Mucosa of stomach (tissue), 1 donor: ENCODE measurements at regions not wholly inside any gene's neighbourhood (a gene's known extent, or its start where the extent isn't known, plus 50 kb on each side); places are given as distances from the start of the nearest gene placed in this dataset.

ENCODE experiments used
- H3K27me3 ChIP-seq: one replicate; pipeline ENCODE4 v1.7.0; 2013; ENCODE audit warnings: mild to moderate bottlenecking, low read length; ENCODE audit not compliant: control insufficient read depth, insufficient read depth
- H3K36me3 ChIP-seq: one replicate; pipeline ENCODE4 v1.7.0; 2013; ENCODE audit warnings: low read length; ENCODE audit not compliant: control insufficient read depth, insufficient read depth
- H3K4me1 ChIP-seq: one replicate; pipeline ENCODE4 v1.7.0; 2013; ENCODE audit warnings: mild to moderate bottlenecking, low read length; ENCODE audit not compliant: control insufficient read depth, insufficient read depth
- H3K4me3 ChIP-seq: one replicate; pipeline ENCODE4 v1.7.0; 2013; ENCODE audit warnings: low read length
- H3K9ac ChIP-seq: one replicate; pipeline ENCODE4 v1.7.0; 2013; ENCODE audit warnings: mild to moderate bottlenecking, low read length, moderate library complexity
- H3K9me3 ChIP-seq: one replicate; pipeline ENCODE4 v1.7.0; 2013; ENCODE audit warnings: mild to moderate bottlenecking, low read length, moderate library complexity; ENCODE audit not compliant: control insufficient read depth
- donor health status: Pancreatic carcinoma.

DNA sequence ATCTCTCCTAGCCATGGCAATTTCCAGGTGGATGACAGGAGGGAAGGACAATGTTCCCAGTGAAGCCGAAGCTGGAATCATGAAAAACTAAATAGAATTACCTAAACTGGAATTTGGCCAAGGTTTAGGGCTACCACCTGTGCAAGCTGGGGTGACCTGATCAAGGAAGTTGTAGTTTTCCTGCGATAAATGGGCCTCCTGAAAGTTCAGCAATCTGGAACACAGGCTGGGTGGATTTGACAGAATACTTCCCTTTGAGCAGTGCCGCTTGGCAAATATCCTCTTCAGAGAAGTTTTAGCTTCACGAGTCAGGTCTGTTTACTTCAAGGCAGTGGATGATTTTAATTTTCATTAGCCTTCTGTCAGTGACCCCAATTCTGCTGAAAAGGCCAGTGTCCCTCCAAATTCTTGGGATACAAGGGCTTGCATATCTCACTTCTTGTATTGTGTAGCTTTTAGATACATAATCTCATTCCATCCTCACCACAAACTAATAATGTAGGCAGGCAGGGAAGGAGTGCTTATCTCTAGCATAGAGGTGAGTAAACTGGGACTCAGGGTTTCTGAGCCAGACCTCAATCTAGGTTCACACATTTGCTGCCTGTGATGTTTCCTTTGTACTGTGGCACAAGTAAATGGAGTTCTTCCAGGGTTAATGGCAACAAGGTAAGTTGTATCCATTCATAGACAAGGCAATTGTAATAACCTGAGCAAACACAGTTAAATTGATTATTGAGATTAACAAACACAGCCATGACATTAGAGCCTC is 349.4 kb downstream of the NUF2 start:
- Histone ChIP-seq H3K27me3 (no peaks in the 10 kb centered on the region), H3K4me3 (no peak overlapping the region), H3K9ac (no peak overlapping the region), H3K36me3 (no peaks in the 10 kb centered on the region), H3K4me1 (peaks cover 39% of the 10 kb centered on the region), H3K9me3 (no peaks in the 10 kb centered on the region)

DNA sequence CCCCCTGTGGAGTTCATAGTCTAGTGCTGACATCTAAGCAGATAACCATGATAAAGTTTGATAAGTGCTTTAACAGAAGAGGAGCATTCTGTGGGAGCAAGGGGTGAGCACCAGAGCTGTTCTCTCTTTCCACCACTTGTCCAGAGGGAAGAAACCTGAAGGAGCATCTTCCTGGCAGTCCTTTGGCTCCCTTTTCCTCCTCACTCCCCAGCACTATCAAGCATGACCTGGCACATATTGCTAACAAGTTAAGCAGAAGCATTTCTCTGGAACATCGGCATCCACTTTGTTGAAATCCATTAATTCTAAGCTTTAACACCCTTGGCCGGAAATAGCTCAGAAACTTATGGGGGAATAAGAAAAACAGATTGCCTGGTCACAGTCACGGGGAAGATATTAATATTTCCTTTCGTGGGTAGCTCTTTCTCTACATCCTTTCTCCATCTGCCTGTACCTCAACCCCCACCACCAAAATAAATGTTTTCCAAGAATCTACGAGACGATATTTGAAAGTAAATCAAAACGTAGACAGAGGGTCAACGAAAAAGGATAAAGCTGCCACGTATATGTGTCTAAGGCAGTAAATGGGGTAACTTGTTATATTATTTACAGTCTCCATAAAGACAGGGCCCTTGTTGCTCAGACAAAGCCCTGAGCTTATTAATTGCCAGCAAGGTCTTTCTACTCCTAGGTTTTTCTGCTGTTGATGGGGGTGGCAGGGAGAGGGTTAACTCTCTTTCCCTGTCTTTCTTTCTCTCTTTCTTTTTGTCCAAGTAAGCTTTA is 351.4 kb downstream of the NUF2 start:
- Histone ChIP-seq H3K27me3 (no peaks in the 10 kb centered on the region), H3K9me3 (no peaks in the 10 kb centered on the region), H3K36me3 (no peaks in the 10 kb centered on the region), H3K4me3 (no peak overlapping the region), H3K4me1 (peaks cover 33% of the 10 kb centered on the region), H3K9ac (no peak overlapping the region)

DNA sequence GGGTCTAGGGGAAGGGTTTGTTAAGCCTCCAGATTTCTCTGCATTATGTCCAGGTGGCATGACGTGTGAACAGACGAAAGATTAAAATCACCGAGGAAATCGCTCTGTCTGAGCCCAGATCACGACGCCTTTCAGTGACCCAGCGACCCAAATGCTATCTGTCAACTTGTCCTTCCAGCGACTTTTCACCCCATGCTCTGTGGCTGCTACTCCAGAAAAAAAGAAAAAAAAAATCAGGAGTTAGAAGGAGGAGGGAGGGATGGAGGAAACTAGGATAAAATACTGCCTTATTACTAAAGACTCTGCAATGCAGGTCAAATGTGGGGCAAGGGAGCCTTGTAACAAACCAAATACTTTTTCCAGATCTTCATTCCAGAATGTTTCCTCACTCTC is 352.0 kb downstream of the NUF2 start:
- Histone ChIP-seq H3K9me3 (no peaks in the 10 kb centered on the region), H3K4me1 (peaks cover 30% of the 10 kb centered on the region), H3K4me3 (no peak overlapping the region), H3K36me3 (no peaks in the 10 kb centered on the region), H3K9ac (no peak overlapping the region), H3K27me3 (no peaks in the 10 kb centered on the region)

DNA sequence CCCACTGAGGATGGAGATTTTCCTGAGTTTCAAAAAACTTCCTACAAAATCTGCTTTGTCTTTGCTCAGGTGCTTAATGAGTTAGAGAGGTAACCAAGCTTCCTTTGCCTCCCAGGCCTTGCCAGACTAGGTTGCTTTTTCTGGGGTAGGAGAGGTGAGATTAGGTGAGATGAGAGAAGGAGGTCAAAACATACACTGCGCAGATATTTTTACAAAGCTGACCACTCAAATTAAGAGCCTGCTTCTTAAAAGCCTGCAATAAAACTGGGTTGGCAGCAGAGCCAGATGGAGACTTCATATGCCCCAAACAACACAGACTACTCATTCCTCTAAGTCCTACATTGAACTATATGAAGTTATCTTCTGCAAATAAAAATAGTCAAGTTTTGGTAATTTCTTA is 352.5 kb downstream of the NUF2 start:
- Histone ChIP-seq H3K27me3 (no peaks in the 10 kb centered on the region), H3K9me3 (no peaks in the 10 kb centered on the region), H3K9ac (no peak overlapping the region), H3K36me3 (no peaks in the 10 kb centered on the region), H3K4me3 (no peak overlapping the region), H3K4me1 (peaks cover 30% of the 10 kb centered on the region)

DNA sequence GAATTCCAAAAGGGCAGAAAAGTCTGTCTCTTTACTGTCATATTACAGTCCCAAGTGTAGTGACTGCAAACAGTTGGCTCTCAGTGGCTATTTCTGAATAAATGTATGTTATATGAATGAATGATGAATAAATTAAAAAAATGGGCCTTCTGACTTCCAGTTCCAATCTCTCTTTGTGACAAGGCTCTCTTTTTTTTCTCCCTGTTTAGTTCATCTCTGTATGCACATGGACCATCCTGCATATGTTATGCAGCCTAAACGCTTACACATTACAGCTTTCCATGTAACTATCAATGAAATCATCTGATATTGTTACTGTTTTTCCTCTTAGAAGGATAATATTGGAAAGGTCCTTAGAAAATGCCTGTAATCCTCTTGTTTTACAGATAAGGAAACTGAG is 363.0 kb downstream of the NUF2 start:
- Histone ChIP-seq H3K27me3 (no peaks in the 10 kb centered on the region), H3K4me3 (no peak overlapping the region), H3K9me3 (no peaks in the 10 kb centered on the region), H3K9ac (no peak overlapping the region), H3K4me1 (no peaks in the 10 kb centered on the region), H3K36me3 (no peaks in the 10 kb centered on the region)

DNA sequence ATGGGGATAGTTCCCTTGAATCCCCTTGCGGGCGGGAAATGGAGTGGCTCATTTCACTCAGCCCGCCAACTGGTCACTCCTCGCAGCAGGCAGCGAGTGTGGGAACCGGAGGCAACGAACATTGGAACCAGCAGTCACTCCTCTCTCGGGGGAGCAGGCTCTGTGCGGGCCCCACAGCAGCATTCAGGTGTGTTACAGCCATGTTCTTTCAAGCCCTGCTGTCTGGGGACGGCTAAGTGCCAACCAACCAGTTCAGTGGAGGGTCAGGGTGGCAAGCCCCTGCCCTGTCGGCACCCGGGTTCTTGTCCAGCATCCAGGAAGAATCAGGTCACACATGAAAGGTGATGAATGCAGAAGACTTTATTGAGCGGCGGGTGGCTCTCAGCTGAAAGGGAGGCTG is 370.5 kb downstream of the NUF2 start:
- Histone ChIP-seq H3K4me1 (no peaks in the 10 kb centered on the region), H3K4me3 (no peak overlapping the region), H3K27me3 (no peaks in the 10 kb centered on the region), H3K36me3 (no peaks in the 10 kb centered on the region), H3K9ac (no peak overlapping the region), H3K9me3 (no peaks in the 10 kb centered on the region)

DNA sequence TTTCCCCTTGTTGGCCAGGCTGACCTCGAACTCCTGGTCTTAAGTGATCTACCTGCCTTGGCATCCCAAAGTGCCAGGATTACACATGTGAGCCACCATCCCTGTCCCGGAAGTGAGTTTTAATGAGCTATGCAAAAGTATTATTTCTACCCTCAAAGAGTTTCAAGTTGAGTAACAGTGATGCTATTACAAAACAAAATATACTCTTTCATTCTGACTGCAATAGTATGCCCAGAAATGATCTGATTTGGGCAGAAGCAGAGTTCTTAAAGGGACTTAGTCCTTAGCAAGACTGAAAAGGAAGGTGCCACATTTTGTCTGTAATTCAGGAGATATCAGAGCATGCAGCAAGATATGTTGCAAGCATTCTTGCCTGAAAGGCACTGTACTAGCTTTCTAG is 375.4 kb downstream of the NUF2 start:
- Histone ChIP-seq H3K27me3 (no peaks in the 10 kb centered on the region), H3K9me3 (no peaks in the 10 kb centered on the region), H3K4me1 (no peaks in the 10 kb centered on the region), H3K36me3 (no peaks in the 10 kb centered on the region), H3K9ac (no peak overlapping the region), H3K4me3 (no peak overlapping the region)

DNA sequence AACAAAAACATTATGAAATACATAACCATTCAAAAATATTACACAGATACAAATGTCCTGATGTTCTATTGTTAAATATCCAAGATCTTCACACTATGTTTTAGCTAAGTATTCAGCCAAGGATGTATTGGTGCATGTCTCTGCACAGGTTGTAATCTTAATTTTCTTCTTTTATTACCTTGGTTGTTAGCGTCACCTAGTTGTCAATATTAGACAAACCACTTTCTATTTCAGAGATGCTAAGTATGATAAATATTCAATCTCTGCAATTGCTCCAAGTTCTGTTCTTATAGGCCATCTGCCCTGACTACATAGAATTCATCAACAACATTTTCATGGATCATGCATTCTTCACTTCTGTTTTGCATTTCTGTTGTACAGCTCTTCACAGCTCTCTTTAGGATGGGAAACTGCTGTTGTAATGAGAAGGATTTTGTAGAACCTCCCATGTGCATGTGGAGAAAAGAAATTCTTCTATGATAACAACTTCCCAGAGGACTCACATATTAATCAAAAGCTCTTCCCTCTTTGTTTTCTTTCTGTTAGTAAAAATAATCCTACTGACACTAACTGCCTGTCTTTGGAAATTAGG is 380.1 kb downstream of the NUF2 start:
- no peak overlapping the region for H3K4me3 ChIP-seq
- H3K4me1 ChIP-seq, result peaks cover 8% of the 10 kb centered on the region
- H3K27me3 ChIP-seq, result no peaks in the 10 kb centered on the region
- no peaks in the 10 kb centered on the region for H3K9me3 ChIP-seq
- H3K36me3 ChIP-seq, result no peaks in the 10 kb centered on the region
- H3K9ac ChIP-seq, result no peak overlapping the region

DNA sequence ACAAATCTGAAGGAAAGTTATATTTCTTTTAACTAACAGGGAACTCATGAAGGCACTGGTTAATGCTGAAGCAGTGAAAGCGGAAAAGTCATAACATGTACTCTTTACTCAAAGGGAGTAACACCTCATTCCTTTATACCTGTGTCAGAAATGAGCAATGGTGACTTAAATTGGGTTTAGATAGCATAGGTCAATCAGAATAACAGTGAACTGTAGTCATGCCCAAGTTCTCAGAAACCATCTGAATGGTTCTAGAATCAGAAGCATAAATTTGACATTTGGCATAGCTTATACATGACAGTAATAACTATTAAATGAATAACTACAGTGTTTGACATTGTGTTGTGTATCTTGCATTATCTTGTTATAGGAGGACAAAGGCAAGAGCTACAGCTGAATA is 382.0 kb downstream of the NUF2 start:
- Histone ChIP-seq H3K36me3 (no peaks in the 10 kb centered on the region), H3K4me1 (peaks cover 8% of the 10 kb centered on the region), H3K9ac (no peak overlapping the region), H3K9me3 (no peaks in the 10 kb centered on the region), H3K4me3 (no peak overlapping the region), H3K27me3 (no peaks in the 10 kb centered on the region)

DNA sequence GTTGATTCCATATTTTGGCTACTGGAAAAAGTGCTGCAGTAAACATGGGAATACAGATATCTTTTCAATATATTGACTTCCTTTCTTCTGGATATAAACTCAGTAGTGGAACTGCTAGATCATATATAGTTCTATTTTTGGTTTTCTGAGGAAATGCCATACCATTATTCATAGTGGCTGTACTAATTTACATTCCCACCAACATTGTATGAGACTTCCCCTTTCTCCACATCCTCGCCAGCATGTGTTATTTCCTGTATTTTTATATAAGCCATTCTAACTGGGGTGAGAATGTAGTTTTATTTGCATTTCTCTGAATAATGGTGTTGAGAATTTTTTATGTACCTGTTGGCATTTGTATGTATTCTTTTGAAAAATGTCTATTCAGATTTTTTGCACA is 385.2 kb downstream of the NUF2 start:
- no peak overlapping the region for H3K9ac ChIP-seq
- H3K4me3 ChIP-seq, result no peak overlapping the region
- no peaks in the 10 kb centered on the region for H3K9me3 ChIP-seq
- no peaks in the 10 kb centered on the region for H3K27me3 ChIP-seq
- no peaks in the 10 kb centered on the region for H3K36me3 ChIP-seq
- H3K4me1 ChIP-seq, result peaks cover 8% of the 10 kb centered on the region

DNA sequence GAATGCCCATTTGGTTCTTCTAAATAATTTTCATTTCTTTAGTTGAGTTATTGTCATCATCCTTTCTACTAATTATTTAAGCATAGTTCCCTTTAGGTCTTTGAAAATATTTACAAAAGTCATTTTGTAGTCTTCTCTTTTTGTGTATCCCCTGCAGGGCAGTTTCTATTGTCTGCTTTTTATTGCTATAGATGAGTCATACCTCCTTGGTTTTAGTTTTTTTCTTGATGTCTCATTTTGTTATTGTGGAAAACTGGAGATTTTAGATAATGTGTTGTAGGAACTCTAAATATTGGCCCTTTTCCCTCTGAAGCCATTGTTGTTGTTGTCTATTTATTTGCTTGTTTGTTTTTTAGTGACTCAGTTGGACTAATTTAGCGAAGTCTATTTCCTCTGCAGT is 387.9 kb downstream of the NUF2 start:
- Histone ChIP-seq H3K36me3 (no peaks in the 10 kb centered on the region), H3K4me1 (no peaks in the 10 kb centered on the region), H3K27me3 (no peaks in the 10 kb centered on the region), H3K9ac (no peak overlapping the region), H3K9me3 (no peaks in the 10 kb centered on the region), H3K4me3 (no peak overlapping the region)

DNA sequence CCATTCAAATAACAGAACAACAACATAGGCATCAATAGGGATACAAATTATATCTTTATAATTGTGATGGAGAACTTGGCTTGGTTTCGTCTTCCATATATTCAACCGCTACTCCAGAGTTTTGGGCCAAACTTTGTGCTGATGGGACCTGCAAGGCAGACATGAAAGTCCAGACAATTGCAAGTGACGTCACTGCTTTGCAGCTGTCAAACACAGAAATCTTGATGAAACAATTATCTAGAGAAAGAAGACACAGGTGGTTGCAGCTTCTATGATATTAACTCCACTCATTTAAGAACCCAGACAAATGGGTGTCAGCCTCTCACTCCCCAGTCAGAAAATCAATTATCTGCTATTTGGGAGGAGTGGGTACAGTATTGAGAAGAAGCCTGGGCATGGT is 390.6 kb downstream of the NUF2 start:
- no peaks in the 10 kb centered on the region for H3K9me3 ChIP-seq
- no peaks in the 10 kb centered on the region for H3K36me3 ChIP-seq
- no peaks in the 10 kb centered on the region for H3K4me1 ChIP-seq
- H3K4me3 ChIP-seq, result no peak overlapping the region
- H3K9ac ChIP-seq, result no peak overlapping the region
- no peaks in the 10 kb centered on the region for H3K27me3 ChIP-seq
